GM23338 (cell line): ENCODE measurements at regions not wholly inside any gene's neighbourhood (a gene's known extent, or its start where the extent isn't known, plus 50 kb on each side); places are given as distances from the start of the nearest gene placed in this dataset.

Source experiments
- ATAC-seq: fragments of 200-7000 bp; cut with Tn5 transposase; 3 replicates; pipeline ENCODE4 v1.9.1; 2020
- DNase-seq: peaks from one replicate; pipeline ENCODE4 v3.0.0-alpha.2; 2015; ENCODE audit warnings: low spot score
- H2AFZ ChIP-seq: fragments of 200-600 bp; sonication (generic); 2 replicates; pipeline ENCODE4 v1.8.0; 2016; ENCODE audit warnings: antibody characterized with exemption, mild to moderate bottlenecking, moderate library complexity
- H3F3A ChIP-seq: fragments of 200-600 bp; sonication (generic); replicated peaks from 2 replicates; pipeline ENCODE4 v1.8.0; 2017; ENCODE audit warnings: antibody characterized with exemption, mixed run types, low read depth
- H3K27ac ChIP-seq: fragments of 200-600 bp; sonication (generic); 2 replicates; pipeline ENCODE4 v1.6.1; 2016; ENCODE audit warnings: low read depth
- H3K27me3 ChIP-seq: fragments of 200-600 bp; sonication (generic); 2 replicates; pipeline ENCODE4 v1.8.0; 2016; ENCODE audit warnings: mild to moderate bottlenecking, mixed run types, moderate library complexity; ENCODE audit not compliant: insufficient read depth
- H3K36me3 ChIP-seq: fragments of 200-600 bp; sonication (generic); 2 replicates; pipeline ENCODE4 v1.8.0; 2016; ENCODE audit warnings: mild to moderate bottlenecking; ENCODE audit not compliant: insufficient read depth
- H3K4me1 ChIP-seq: fragments of 200-600 bp; sonication (generic); 2 replicates; pipeline ENCODE4 v1.8.0; 2016; ENCODE audit warnings: mild to moderate bottlenecking, moderate library complexity; ENCODE audit not compliant: insufficient read depth
- H3K4me2 ChIP-seq: fragments of 200-600 bp; sonication (generic); 2 replicates; pipeline ENCODE4 v1.7.1; 2017; ENCODE audit warnings: mixed run types
- H3K4me3 ChIP-seq: fragments of 200-600 bp; sonication (generic); 2 replicates; pipeline ENCODE4 v1.6.1; 2016; ENCODE audit warnings: mixed run types
- H3K79me2 ChIP-seq: fragments of 200-600 bp; sonication (generic); replicated peaks from 2 replicates; pipeline ENCODE4 v1.8.0; 2017; ENCODE audit warnings: mild to moderate bottlenecking; ENCODE audit not compliant: insufficient read depth
- H3K9me2 ChIP-seq: fragments of 200-600 bp; sonication (generic); 2 replicates; pipeline ENCODE4 v1.8.0; 2017; ENCODE audit not compliant: insufficient read depth
- H4K20me1 ChIP-seq: fragments of 200-600 bp; sonication (generic); replicated peaks from 2 replicates; pipeline ENCODE4 v1.8.0; 2017; ENCODE audit warnings: mild to moderate bottlenecking; ENCODE audit not compliant: insufficient read depth
- H3K27ac Mint-ChIP-seq: 2 replicates; pipeline ENCODE4 v1.8.0; 2020; ENCODE audit warnings: inconsistent platforms, mild to moderate bottlenecking, moderate library complexity, mixed read lengths
- H3K27me3 Mint-ChIP-seq: 3 replicates; pipeline ENCODE4 v1.8.0; 2022; ENCODE audit warnings: low read depth, mild to moderate bottlenecking, moderate library complexity, mixed read lengths, inconsistent platforms; ENCODE audit not compliant: insufficient read depth, poor library complexity
- H3K36me3 Mint-ChIP-seq: 3 replicates; pipeline ENCODE4 v1.8.0; 2021; ENCODE audit warnings: low read depth, mild to moderate bottlenecking, inconsistent platforms, moderate library complexity, mixed read lengths
- H3K4me1 Mint-ChIP-seq: 3 replicates; pipeline ENCODE4 v1.8.0; 2020; ENCODE audit warnings: mild to moderate bottlenecking, inconsistent platforms, mixed read lengths
- H3K4me3 Mint-ChIP-seq: 3 replicates; pipeline ENCODE4 v1.8.0; 2021; ENCODE audit warnings: moderate library complexity, mild to moderate bottlenecking, inconsistent platforms, mixed read lengths
- H3K9me3 Mint-ChIP-seq: 3 replicates; pipeline ENCODE4 v1.8.0; 2020; ENCODE audit warnings: moderate library complexity, mild to moderate bottlenecking, inconsistent platforms, mixed read lengths
- CTCF ChIP-seq, 2 experiments: fragments of 200-600 bp in 1 of 2; sonication (generic) in 1 of 2; conservative IDR thresholded peaks; 2 replicates each; pipeline versions ENCODE4 v1.5.1 to v1.6.1; 2016 to 2017; ENCODE audit warnings: antibody characterized with exemption in 2 of 2, low read depth in 2 of 2, mild to moderate bottlenecking in 2 of 2, moderate library complexity in 1 of 2
- EZH2 ChIP-seq: fragments of 200-600 bp; sonication (generic); IDR thresholded peaks from one replicate; pipeline ENCODE4 v1.8.0; 2017; ENCODE audit warnings: antibody characterized with exemption, mild to moderate bottlenecking, low read depth; ENCODE audit not compliant: unreplicated experiment
- EZH2phosphoT487 ChIP-seq: fragments of 200-600 bp; sonication (generic); IDR thresholded peaks from one replicate; pipeline ENCODE4 v1.8.1; 2018; ENCODE audit warnings: antibody characterized with exemption; ENCODE audit not compliant: unreplicated experiment
- JUNB ChIP-seq: IDR thresholded peaks from one replicate; pipeline ENCODE4 v1.6.1; 2016; ENCODE audit warnings: antibody characterized with exemption; ENCODE audit not compliant: unreplicated experiment
- POLR2AphosphoS5 ChIP-seq: IDR thresholded peaks from 2 replicates; pipeline ENCODE4 v1.6.1; 2016; ENCODE audit warnings: antibody characterized with exemption, low read depth
- REST ChIP-seq: IDR thresholded peaks from one replicate; pipeline ENCODE4 v1.6.1; 2018; ENCODE audit warnings: antibody characterized with exemption; ENCODE audit not compliant: unreplicated experiment
- ZNF114 ChIP-seq: fragments of 250-450 bp; sonication (Bioruptor Pico); IDR thresholded peaks from 2 replicates; pipeline ENCODE4 v1.5.0; 2020; ENCODE audit warnings: mild to moderate bottlenecking, moderate library complexity
- ZNF462 ChIP-seq: fragments of 250-450 bp; sonication (Bioruptor Pico); IDR thresholded peaks from 2 replicates; pipeline ENCODE4 v1.5.0; 2020; ENCODE audit warnings: mild to moderate bottlenecking, moderate library complexity

- no peak for TF ChIP-seq ZNF462 (CRISPR knock-in tag)
- TF ChIP-seq POLR2AphosphoS5 = no peak
- no peak for TF ChIP-seq CTCF (conservative IDR thresholded peaks at IDR 0.05; ENCODE audit: low read depth in 2 of 2)
- TF ChIP-seq JUNB = no peak
- TF ChIP-seq EZH2phosphoT487 = no peak
Measured at GRCh38 chrX:11960031-11960430, 178.2 kb upstream of the FRMPD4 start (continued).

GRCh38 chrX:11965436-11965835 is 172.8 kb upstream of the FRMPD4 start:
- Histone ChIP-seq H2AFZ (no peak overlapping the region), H4K20me1 (no peaks in the 10 kb centered on the region), H3K27me3 (no peaks in the 10 kb centered on the region), H3K9me2 (no peaks in the 10 kb centered on the region), H3K4me1 (no peaks in the 10 kb centered on the region), H3K79me2 (no peaks in the 10 kb centered on the region), H3K27ac (no peak overlapping the region), H3K4me2 (no peak overlapping the region), H3F3A (no peaks in the 10 kb centered on the region), H3K36me3 (no peaks in the 10 kb centered on the region), H3K4me3 (no peak overlapping the region)
- Mint-ChIP-seq H3K9me3 (no peaks in the 10 kb centered on the region), H3K27me3 (no peaks in the 10 kb centered on the region), H3K27ac (no peak overlapping the region), H3K4me3 (no peak overlapping the region), H3K4me1 (no peaks in the 10 kb centered on the region), H3K36me3 (no peaks in the 10 kb centered on the region)
- ATAC-seq = no peak
- DNase-seq = no peak
- TF ChIP-seq JUNB = no peak
- TF ChIP-seq EZH2phosphoT487 = no peak
- no peak for TF ChIP-seq REST
- no peak for TF ChIP-seq EZH2
- no peak for TF ChIP-seq ZNF114 (CRISPR knock-in tag)
